ENCODE measurements at regions not wholly inside any gene's neighbourhood (a gene's known extent, or its start where the extent isn't known, plus 50 kb on each side); places are given as distances from the start of the nearest gene placed in this dataset.
A peak's percentile ranks its signal among the peaks of the same experiment; 100 is the strongest.

- Mint-ChIP-seq H3K4me1 (ENCODE audit: low read depth, unreplicated experiment) (peaks cover 25% of the 10 kb centered on the region), H3K27me3 (ENCODE audit: unreplicated experiment) (no peaks in the 10 kb centered on the region), H3K27ac (ENCODE audit: unreplicated experiment) (peak overlapping the region; percentile 83), H3K9me3 (ENCODE audit: unreplicated experiment) (no peaks in the 10 kb centered on the region), H3K4me3 (ENCODE audit: unreplicated experiment) (no peak overlapping the region), H3K36me3 (ENCODE audit: unreplicated experiment) (no peaks in the 10 kb centered on the region)
- TF ChIP-seq, protein P1, sequence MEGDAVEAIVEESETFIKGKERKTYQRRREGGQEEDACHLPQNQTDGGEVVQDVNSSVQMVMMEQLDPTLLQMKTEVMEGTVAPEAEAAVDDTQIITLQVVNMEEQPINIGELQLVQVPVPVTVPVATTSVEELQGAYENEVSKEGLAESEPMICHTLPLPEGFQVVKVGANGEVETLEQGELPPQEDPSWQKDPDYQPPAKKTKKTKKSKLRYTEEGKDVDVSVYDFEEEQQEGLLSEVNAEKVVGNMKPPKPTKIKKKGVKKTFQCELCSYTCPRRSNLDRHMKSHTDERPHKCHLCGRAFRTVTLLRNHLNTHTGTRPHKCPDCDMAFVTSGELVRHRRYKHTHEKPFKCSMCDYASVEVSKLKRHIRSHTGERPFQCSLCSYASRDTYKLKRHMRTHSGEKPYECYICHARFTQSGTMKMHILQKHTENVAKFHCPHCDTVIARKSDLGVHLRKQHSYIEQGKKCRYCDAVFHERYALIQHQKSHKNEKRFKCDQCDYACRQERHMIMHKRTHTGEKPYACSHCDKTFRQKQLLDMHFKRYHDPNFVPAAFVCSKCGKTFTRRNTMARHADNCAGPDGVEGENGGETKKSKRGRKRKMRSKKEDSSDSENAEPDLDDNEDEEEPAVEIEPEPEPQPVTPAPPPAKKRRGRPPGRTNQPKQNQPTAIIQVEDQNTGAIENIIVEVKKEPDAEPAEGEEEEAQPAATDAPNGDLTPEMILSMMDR (IDR thresholded peaks at IDR 0.05; ENCODE audit: partially characterized antibody, unreplicated experiment), result no peak
- DNase-seq, result no peak
Observed at GRCh38 chr4:81601358-81601694, 129.6 kb upstream of the RASGEF1B start.

DNA sequence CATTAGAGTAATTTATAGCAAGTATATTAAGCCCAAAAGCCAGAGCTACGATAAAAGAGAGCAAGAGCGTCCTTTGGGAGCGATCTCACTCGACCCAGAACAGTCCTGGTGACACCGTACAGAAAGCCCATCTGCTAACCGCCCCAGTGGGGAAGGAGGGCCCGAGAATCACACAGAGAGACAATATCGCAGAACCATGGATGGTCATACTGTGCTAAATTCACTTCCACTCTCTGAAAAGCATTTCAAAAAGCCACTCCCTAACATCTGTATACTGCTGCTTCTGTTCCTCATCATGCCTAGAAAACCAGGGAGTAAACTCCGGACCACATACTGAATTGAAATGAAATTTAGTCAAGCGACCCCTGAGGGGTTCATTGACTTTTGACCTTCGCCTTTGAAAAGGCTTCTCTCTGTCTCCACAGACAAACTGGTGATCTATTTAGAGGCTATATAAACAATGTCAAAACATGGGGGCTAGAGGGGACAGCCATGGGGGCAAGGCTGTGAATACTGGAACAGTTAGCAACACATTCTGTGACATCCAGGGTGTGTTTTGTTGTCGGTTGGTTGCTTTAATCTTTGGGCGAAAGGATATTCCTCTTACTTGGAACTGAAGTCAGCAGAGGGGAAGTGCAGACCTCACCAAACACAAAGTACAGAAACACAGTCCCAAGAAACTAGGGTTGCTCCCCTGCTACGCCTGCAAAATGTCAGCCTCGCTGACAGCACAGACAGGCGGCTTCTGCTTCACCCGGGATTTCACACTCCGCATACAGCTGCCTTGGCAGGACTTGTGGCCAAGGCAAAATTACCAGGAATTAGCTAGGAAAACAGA is 129.0 kb upstream of the RASGEF1B start:
- peak; percentile 35 for DNase-seq
- Mint-ChIP-seq H3K27me3 (ENCODE audit: unreplicated experiment) (no peaks in the 10 kb centered on the region), H3K36me3 (ENCODE audit: unreplicated experiment) (no peaks in the 10 kb centered on the region), H3K27ac (ENCODE audit: unreplicated experiment) (peak overlapping the region; percentile 83), H3K9me3 (ENCODE audit: unreplicated experiment) (no peaks in the 10 kb centered on the region), H3K4me3 (ENCODE audit: unreplicated experiment) (peak overlapping the region; percentile 31), H3K4me1 (ENCODE audit: low read depth, unreplicated experiment) (peaks cover 25% of the 10 kb centered on the region)
- TF ChIP-seq, protein P1 (IDR thresholded peaks at IDR 0.05; ENCODE audit: partially characterized antibody, unreplicated experiment), result no peak

- Mint-ChIP-seq H3K4me3 (ENCODE audit: unreplicated experiment) (peak overlapping the region; percentile 31), H3K4me1 (ENCODE audit: low read depth, unreplicated experiment) (peaks cover 27% of the 10 kb centered on the region), H3K27ac (ENCODE audit: unreplicated experiment) (peak overlapping the region; percentile 83), H3K9me3 (ENCODE audit: unreplicated experiment) (no peaks in the 10 kb centered on the region), H3K36me3 (ENCODE audit: unreplicated experiment) (no peaks in the 10 kb centered on the region), H3K27me3 (ENCODE audit: unreplicated experiment) (no peaks in the 10 kb centered on the region)
- no peak for DNase-seq
- TF ChIP-seq, protein P1 (IDR thresholded peaks at IDR 0.05; ENCODE audit: partially characterized antibody, unreplicated experiment), result no peak
Observed at GRCh38 chr4:81599742-81600380, 128.2 kb upstream of the RASGEF1B start.

GRCh38 chr4:81595798-81596610 is 124.3 kb upstream of the RASGEF1B start:
- DNase-seq, result no peak
- peaks cover 9% of the 10 kb centered on the region for H3K36me3 Mint-ChIP-seq (ENCODE audit: unreplicated experiment)
- peaks cover 29% of the 10 kb centered on the region for H3K4me1 Mint-ChIP-seq (ENCODE audit: low read depth, unreplicated experiment)
- H3K9me3 Mint-ChIP-seq (ENCODE audit: unreplicated experiment), result no peaks in the 10 kb centered on the region
- H3K27me3 Mint-ChIP-seq (ENCODE audit: unreplicated experiment), result peaks cover 2% of the 10 kb centered on the region
- TF ChIP-seq, protein P1 (IDR thresholded peaks at IDR 0.05; ENCODE audit: partially characterized antibody, unreplicated experiment), result no peak
- H3K4me3 Mint-ChIP-seq (ENCODE audit: unreplicated experiment), result no peak overlapping the region
- no peak overlapping the region for H3K27ac Mint-ChIP-seq (ENCODE audit: unreplicated experiment)
